RKO (cell line): ENCODE measurements at regions not wholly inside any gene's neighbourhood (a gene's known extent, or its start where the extent isn't known, plus 50 kb on each side); places are given as distances from the start of the nearest gene placed in this dataset.
A peak's percentile ranks its signal among the peaks of the same experiment; 100 is the strongest.

ENCODE experiments used
- DNase-seq: peaks from one replicate; pipeline ENCODE4 v3.0.0-alpha.2; 2016; ENCODE audit warnings: low spot score

DNA sequence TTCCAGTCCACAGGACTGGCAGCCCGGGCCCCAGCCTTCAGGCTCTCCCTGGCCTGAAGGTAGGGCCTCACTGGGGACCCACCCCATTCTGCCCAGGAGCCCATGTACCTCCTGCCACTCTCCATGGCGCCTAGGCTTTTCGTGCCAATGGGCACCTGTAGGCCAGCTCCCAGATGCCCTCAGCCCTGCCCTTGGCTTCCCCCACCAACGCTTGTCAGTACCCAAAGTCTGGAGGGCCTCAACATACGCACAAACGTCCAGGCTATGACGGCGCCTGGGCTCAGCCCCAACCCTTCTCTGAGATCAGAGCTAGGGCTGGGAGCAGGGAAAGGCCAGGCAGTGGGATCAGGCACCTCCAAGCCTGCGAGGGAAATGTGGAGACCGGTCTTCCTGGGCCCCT, 816.9 kb upstream of the LUZP2 start:
- no peak for DNase-seq

DNA sequence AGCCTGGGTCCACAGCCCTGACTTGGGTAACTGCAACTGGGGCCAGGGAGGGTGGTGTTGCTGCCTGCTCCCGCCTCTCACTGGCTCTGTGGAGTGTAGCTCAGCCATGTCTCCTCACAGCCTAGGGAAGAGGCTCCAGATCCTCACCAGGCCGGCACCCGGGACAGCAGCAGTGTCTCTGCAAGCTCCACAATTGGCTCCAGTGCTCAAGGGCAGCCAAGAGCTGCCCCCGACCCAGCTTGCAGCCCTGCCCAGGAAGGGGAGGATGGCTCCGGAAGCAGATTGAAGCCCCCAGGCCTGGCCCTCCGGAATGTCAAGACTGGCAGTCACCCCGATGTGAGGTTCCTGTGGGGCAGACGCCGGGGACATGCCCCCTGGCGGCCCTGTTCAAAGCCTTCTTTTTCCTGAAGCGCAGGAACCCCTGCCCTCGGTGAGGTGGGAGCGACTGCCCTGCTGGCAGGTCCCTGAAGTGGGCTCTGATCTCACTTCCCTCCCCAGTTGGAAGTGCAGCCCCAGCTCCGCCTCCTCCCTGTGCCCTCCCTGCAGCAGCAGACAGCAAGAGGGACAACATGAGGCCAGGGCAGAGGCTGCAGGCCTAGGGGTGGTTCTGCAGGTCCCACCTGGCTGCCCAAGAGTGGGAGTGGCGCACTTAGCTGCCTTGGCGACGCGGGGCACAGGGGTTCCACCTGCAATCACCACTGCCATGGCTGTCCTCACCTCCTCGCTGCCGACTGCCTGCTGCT, 816.2 kb upstream of the LUZP2 start:
- DNase-seq: no peak

DNA sequence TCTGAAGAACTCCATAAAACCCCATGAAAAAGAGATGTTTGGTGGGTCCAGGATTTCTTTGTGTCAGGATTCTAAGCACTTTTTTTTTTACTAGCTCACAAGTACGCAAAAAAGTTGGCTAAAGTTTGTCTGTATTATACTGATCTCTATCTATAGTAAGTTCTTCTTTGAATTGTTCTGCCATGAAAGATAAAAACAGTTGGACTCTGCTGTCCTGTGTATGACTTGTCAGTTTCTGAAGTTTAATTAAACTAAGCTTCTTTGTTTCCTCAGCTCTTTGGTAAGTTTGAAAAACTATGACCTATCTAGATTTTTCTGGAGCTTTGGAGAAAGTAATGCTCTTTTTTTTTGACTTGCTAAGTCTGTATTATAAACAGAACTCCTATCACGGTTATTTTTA, 812.2 kb upstream of the LUZP2 start:
- no peak for DNase-seq

DNA sequence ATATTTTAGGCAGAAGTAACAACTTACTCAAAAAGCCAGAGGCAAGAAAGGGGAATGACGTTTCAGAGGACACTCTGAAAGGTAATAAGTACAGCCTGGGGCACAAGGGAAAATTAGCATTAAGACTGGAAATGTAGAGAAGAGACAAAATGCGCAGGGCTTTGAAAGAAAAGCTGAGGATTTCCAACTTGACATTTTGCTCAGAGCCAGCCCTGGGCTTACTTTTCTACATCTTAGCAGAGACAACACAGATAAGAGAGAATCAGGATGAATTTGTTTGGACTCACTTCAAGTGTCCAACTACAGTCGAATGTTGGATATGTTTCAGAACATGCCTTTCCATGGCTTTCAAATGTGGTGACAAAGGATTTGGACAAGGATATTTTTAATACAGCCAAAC, 808.9 kb upstream of the LUZP2 start:
- no peak for DNase-seq

DNA sequence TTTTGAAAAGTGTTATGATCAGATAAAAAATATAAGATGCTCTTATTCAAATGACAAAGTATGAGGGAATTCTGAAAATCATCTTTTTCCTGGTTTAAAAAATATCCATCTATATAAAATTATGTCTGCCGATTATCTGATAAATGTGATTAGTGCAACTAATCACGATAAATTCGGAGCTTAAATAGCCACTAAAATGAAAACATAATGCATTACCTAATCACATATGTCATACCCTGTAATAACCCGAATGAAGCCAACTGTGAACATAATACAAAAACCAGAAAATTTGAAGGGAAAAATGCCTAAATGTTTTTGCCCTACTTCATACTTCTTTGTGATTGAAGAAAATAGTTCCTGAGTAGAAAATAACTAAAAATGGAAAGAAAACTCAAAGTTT, 808.4 kb upstream of the LUZP2 start:
- DNase-seq: no peak

DNA sequence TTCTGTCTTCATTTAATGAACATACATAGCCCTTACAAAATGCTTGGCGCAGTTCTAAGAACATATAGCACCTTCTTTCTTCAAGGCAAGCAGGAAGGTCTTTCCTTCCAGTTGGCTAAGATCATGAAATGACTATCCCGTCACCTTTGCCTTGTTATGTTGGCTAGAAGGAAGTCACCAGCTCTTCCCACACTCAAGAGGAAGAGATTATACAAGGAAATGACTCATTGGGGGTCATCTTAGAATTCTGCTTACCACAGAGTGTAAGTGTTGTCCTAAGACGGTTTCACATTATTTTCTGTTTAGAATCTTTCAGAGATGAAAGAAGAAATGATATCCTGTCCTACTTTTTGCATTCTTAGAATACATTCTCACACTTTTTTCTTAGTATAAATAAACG, 808.0 kb upstream of the LUZP2 start:
- DNase-seq: peak; percentile 20

DNA sequence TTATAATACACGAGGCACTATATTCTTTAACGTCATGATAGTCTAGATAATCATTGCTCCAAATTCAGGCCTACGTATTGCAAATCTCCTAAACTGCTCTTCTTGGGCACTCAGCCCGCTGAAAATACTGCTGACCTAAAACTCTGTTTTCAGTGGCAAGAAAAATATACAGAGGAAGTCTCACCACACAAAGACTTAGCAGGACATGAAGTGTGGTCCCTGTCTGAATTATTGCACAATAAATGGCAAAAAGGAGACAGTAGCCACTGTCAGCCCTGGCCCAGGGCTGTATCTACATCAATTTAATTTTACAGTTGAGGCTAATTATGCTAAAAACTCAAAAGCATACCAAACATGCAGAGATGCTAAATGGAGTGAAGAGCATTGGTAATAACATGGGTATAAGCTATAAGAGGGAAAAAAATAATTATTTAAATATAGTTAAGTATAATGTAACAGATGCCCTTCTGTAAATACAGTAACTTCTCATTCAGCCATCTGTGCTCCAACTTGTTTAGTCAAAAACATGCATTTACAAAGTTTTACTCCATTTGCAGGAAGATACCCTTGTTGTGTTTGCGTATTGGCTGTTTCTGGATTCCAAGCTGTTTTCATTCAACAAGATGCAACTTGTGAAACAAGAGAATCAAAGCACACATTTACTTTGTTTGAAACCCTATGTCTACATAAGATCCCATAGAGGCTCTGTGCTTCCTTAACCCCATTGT, 800.0 kb upstream of the LUZP2 start:
- DNase-seq: no peak

DNA sequence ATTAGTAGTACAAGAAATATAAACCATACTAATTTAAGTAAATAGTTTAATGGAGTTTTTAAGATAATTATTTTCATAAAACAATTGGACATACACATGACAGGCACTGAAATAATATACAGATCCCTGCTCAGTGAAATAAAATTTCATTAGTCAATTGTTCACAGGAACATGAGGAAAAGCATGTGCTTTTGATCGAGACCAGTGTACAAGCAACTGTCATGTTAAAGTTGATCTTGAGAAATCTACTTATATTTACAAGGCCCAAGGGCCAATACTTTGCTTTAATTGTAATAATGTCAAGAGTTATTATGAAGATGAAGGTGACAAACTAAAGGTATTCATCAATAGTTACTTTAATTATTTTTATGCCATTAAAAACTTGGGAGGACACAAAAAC, 792.7 kb upstream of the LUZP2 start:
- no peak for DNase-seq

DNA sequence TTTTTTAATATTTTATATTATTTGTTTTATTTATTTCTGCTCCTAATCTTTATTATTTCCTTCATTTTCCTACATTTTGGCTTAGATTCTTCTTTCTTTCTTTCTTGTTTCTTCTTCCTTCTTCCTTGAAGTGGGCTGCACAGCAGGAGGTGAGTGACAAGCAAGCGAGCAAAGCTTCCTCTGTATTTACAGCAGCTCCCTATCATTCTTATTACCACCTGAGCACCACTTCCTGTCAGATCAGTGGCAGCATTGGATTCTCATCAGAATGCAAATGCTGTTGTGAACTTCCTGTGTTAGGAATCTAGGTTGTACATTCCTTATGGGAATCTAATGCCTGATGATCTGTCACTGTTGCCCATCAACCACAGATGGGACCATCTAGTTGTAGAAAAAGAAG, 784.9 kb upstream of the LUZP2 start:
- no peak for DNase-seq

DNA sequence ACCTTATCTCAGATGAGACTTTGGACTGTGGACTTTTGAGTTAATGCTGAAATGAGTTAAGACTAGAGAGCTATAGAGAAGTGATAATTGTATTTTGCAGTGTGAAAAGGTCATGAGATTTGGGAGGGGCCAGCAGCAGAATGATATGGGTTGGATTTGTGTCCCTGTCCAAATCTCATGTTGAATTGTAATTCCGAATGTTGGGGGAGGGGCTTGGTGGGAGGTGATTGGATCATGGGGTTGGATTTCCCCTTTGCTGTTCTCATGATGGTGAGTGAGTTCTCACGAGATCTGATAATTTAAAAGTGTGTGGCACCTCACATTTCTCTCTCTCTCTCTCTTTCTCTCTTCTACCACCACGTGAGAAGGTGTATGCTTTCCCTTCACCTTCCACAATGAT, 777.8 kb upstream of the LUZP2 start:
- DNase-seq: no peak

DNA sequence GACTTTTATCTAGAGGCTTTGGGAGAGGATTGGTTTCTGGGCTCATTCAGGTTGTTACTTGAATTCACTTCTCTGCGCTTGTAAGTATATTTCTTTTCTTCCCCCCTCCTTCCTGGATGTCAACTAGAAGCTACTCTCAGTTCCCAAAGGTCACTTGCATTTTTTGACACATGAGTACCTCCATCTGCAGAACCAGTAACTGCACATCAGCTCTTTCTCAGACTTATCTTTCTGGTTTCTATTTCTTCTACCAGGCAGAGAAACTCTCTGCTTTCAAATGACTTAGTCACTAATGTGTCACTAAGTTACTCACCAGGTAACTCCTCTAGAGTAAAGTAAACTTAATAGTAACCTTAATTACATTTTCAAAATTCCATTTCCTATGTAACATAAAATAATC, 773.0 kb upstream of the LUZP2 start:
- DNase-seq: no peak

DNA sequence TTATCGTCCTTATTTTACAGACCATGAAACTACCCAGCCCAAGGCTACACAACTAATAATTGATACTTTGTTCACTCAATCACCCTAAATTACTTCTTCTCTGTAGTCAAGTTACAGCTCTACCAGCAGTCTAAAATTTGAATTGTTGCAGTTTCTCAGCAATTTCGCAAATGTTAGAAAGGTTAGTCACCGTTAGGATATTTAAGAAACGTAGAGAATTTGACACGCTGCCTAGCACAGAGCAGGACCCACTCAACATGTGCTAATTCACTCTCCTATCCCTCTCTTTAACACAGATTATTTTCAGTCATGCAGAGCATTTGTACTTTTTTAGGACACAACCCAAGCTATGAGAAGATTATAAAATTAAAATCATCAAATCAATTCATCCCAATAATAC, 771.1 kb upstream of the LUZP2 start:
- no peak for DNase-seq

DNA sequence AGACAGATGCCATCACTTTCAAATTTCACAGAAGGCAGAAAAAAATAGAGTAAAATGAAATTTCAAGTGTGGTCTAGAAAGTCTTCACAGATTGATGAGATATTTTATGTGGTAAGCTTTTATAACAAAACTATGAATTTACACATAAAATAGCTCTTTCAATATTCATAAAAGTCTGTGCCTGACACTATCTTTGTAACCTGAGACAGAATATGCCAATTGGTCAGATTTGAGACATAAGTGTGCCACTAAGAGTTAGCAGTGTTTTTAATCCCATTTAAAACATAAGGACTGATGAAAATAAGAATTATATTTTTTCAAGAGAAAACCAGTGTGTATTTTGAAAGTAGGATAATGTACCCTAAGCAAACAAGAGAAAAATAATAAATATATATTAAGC, 769.5 kb upstream of the LUZP2 start:
- no peak for DNase-seq

DNA sequence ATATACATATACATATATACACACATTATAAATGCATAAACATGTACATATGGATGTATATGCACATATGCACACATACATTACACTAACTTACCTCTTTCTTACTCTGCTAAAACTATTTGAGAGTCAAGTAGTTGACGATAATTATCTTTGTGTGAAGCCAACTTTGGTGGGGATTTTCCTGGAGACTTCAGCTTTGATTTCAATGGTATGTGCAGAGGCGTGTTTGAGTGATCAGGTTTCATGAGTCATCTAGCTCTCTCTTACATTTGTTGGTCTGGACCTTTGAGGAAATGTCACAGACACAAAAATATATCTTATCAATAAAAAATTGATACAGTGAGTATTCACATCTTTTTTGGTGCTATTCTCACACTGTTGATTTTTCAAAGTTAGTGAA, 769.1 kb upstream of the LUZP2 start:
- no peak for DNase-seq

DNA sequence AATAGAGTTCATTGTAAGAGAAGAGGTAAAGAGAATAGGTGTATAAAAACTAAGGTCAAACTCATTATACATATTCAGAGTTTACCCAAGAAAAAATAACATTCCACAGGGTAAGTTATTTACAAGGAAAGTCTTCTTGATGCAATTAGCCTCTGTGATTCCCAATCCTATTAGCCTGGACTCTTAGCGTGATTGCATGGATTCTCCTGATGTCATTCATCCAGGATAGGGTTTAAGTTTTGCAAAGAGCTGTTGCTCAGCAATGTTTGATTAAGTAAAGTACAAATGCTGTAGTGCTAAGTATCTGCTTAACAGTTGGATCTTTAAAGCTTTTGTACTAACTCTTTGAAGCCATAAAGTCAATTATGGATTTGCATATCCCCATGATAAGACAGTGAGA, 767.8 kb upstream of the LUZP2 start:
- no peak for DNase-seq

DNA sequence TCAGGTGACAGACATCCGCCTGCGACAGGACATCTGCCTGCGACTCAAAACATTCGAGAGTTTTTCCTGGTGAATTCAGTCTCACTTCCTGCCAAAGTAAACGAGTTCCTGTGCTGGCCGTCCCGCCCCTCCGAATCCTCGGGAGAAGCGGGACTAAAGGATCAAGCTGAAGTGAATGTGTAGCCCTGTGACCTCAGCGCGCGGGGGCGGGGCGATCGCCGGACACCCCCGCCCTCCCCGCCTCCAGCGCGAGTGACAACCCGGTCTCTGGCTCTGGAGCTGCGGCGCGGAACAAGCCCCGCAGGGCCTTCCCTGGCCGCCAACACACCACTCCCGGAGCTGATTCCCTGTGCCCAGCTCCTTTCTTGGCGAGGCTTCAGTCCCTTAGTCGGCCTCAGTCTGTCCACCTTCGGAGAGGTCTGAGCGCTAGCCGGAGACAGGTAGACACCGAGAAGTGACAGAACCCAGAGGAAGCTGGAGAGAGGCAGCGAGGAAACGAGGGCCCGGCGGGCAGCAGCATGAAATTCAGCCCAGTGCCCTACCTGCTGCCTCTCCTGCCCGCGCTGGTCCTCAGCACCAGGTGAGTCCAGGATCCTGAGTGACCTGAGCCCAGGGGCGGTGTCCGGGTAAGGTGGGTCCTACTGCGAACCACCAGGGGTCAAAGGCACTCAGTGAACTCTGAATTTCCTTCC, 766.4 kb upstream of the LUZP2 start:
- DNase-seq: no peak

DNA sequence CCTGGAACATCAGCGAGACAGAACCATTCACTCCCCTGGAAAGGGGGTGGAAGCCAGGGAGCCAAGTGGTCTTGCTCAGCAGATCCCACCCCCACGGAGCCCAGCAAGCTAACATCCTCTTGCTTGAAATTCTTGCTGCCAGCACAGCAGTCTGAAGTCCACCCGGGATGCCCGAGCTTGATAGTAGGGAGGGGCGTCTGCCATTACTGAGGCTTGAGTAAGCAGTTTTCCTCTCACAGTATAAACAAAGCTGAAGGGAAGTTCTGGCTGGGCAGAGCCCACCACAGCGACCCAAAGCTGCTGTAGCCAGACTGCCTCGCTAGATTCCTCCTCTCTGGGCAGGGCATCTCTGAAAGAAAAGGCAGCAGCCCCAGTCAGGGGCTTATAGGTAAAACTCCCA, 764.8 kb upstream of the LUZP2 start:
- DNase-seq: no peak

DNA sequence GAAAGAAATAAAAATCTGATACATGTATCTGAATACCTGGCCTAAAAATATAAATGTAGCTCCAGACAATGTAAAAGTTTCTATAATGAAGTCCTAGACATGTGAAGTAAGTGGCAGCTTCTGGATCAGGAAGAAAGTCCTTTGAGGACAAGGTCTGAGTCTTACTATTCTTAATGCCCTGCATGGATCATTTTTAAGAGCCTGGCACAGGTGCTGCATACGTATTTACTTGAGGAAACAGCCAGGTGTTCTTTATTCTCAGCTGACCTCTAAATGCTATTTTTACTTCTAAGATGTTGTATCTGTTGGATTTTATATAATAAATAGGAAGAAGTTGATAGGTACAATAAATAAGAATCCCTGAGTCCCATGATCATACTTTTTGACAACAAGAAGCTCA, 750.0 kb upstream of the LUZP2 start:
- no peak for DNase-seq

DNA sequence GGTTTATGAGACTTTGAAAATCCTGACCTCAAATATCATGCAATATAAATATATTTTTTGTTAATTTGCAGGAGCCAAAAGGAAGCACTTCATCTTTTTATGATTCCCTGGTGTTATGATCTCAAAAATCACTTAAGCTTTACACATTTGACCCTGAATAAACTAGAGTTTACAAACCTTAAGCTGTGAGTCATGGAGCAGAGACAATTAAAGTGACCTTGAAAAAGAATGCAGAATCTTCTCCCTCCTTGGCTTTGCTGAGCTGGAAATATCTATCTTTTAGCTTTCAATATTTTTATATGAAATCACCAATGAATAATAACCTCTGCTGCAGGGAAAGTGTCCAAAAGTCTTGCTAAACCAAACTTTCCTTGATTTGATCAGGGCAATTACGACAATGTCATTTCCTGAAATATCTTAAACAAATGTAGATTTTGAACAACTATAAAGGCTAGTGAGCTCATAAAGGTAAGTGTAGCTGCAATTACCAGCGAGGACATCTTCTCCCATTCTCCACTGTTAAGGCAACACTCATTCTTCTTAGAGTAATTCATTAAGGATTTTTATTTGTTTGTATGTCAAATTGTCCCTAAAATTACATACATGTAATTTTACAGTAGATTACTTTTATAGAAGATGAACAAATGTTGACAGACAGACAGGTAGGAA, 747.0 kb upstream of the LUZP2 start:
- DNase-seq: no peak

DNA sequence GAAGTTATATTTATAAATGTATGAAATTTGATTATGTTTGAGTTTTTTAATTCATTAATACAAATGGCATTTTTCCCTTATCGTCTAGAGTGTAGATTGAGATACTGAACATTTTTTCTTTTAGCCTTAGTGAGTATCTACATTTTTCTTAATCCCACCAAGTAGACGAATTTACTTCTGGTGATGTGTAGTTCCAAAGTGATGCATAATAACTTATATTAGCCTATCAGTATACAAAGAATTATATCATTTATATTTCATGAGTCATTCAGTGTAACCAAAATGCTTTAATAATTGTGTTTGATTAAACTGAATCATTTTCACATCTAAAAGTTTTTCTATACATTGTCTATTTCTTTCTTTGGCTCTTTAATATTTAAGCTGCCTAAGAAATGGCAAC, 745.6 kb upstream of the LUZP2 start:
- DNase-seq: no peak

DNA sequence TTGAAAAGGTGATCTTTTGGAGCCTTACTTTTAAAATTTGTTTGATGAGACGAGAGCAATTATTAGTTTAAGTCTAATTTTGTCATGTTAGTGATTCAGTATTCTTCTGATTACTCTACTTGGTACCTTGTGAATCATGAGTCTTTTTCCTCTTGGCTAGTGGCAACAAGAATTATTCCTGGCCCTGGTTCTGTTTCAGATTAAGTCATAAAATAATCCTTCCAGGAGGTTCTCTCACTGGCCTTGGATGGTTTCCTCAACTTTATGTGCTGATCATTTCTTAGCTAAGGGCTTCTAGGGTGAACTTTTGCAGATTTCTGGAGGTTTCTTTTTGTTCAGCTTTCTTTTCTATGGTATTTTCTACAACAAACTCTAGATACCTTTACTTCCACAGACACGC, 741.8 kb upstream of the LUZP2 start:
- no peak for DNase-seq

DNA sequence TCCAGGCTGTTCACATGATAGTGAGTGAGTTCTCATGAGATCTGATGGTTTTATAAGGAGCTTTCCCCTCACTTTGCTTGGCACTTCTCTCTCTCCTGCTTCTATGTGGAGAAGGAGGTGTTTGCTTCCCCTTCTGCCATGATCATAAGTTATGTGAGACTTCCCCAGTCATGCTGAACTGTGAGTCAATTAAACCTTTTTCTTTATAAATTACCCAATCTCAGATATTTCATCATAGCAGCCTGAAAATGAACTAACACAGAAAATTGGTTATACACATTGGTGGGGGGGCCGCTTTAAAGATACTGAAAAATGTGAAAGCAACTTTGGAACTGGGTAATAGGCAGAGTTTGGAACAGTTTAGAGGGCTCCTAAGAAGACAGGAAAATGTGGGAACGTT, 741.1 kb upstream of the LUZP2 start:
- no peak for DNase-seq

DNA sequence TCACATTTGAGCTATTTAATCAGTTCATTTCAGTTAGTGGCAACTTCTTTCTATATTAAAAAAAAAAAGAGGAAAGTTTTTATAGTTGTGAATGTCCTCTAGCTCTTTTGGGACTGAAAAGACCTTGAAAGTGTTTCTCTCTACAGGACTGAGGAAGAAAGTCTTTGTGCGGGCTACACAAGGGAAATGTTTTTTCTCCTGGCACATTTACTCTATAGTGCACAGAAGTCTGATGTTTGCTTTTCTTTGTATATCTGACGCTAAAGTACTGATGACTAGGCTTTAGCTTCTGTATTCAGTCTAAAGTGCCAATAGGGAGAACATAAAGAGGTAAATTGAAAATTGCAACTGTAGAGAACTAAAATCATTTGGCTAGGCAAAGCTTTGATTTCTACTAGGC, 737.4 kb upstream of the LUZP2 start:
- no peak for DNase-seq
